ENCODE measurements at regions not wholly inside any gene's neighbourhood (a gene's known extent, or its start where the extent isn't known, plus 50 kb on each side); places are given as distances from the start of the nearest gene placed in this dataset.

GRCh38 chr3:16053794-16054193, 120.7 kb upstream of the GALNT15 start:
- intact Hi-C loops (cut with DNase I; ENCODE audit: low total_unique reads) = loop anchor here (5.0 kb wide), 1 partner anchor 124 kb away; no protein-coding TSS in a partner anchor
- DNase-seq (ENCODE audit: low spot score in 2 of 2) = no peak
- TF ChIP-seq POLR2A (IDR thresholded peaks at IDR 0.05) = no peak
- no peak for TF ChIP-seq CTCF (IDR thresholded peaks at IDR 0.05)
- H3K4me3 ChIP-seq (ENCODE audit: low read depth, poor library complexity, severe bottlenecking) = no peak overlapping the region

GRCh38 chr3:16055606-16056211, 118.8 kb upstream of the GALNT15 start:
- no peak for DNase-seq (ENCODE audit: low spot score in 2 of 2)
- WGBS, 2 donors = 49 to 57% methylated on average over 7 of the region's 7 CpGs
- intact Hi-C loops (cut with DNase I; ENCODE audit: low total_unique reads) = no loop called here
- TF ChIP-seq CTCF (IDR thresholded peaks at IDR 0.05) (no peak), POLR2A (IDR thresholded peaks at IDR 0.05) (no peak)
- H3K4me3 ChIP-seq (ENCODE audit: low read depth, poor library complexity, severe bottlenecking) = no peak overlapping the region

GRCh38 chr3:16056217-16056616, 118.3 kb upstream of the GALNT15 start:
- H3K4me3 ChIP-seq (ENCODE audit: low read depth, poor library complexity, severe bottlenecking) = no peak overlapping the region
- TF ChIP-seq POLR2A (IDR thresholded peaks at IDR 0.05) (no peak), CTCF (IDR thresholded peaks at IDR 0.05) (no peak)
- intact Hi-C loops (cut with DNase I; ENCODE audit: low total_unique reads) = no loop called here
- peak; percentile 83 to 91 for DNase-seq (ENCODE audit: low spot score in 2 of 2)
- WGBS, 2 donors = 50 to 53% methylated on average over 2 of the region's 2 CpGs

- intact Hi-C loops (cut with DNase I; ENCODE audit: low total_unique reads) = no loop called here
- TF ChIP-seq CTCF (IDR thresholded peaks at IDR 0.05) (no peak), POLR2A (IDR thresholded peaks at IDR 0.05) (no peak)
- 88 to 96% methylated on average over 1 of the region's 1 CpG for WGBS, 2 donors
- no peak overlapping the region for H3K4me3 ChIP-seq (ENCODE audit: low read depth, poor library complexity, severe bottlenecking)
- no peak for DNase-seq (ENCODE audit: low spot score in 2 of 2)
These were observed 116.0 kb upstream of the GALNT15 start for GRCh38 chr3:16058521-16058920.

- intact Hi-C loops (cut with DNase I; ENCODE audit: low total_unique reads) = no loop called here
- no peak for DNase-seq (ENCODE audit: low spot score in 2 of 2)
These were observed 115.4 kb upstream of the GALNT15 start for GRCh38 chr3:16059081-16059537.

GRCh38 chr3:16059711-16060357, 114.6 kb upstream of the GALNT15 start:
- TF ChIP-seq POLR2A (IDR thresholded peaks at IDR 0.05) = no peak
- TF ChIP-seq CTCF (IDR thresholded peaks at IDR 0.05) = no peak
- intact Hi-C loops (cut with DNase I; ENCODE audit: low total_unique reads) = no loop called here
- H3K4me3 ChIP-seq (ENCODE audit: low read depth, poor library complexity, severe bottlenecking) = no peak overlapping the region
- DNase-seq (ENCODE audit: low spot score in 2 of 2) = no peak
- 70 to 71% methylated on average over 2 of the region's 2 CpGs for WGBS, 2 donors

More at GRCh38 chr3:16059081-16059537, 115.4 kb upstream of the GALNT15 start:
- no peak overlapping the region for H3K4me3 ChIP-seq (ENCODE audit: low read depth, poor library complexity, severe bottlenecking)
- 91 to 93% methylated on average over 5 of the region's 5 CpGs for WGBS, 2 donors
- TF ChIP-seq POLR2A (IDR thresholded peaks at IDR 0.05) = no peak

Measured in lower leg skin (tissue), 4 donors.